Activated gamma-delta T cell (primary cell): ENCODE measurements at regions not wholly inside any gene's neighbourhood (a gene's known extent, or its start where the extent isn't known, plus 50 kb on each side); places are given as distances from the start of the nearest gene placed in this dataset.
A peak's percentile ranks its signal among the peaks of the same experiment; 100 is the strongest.
"Not testable (repeated sequence)": the region's sequence is repeated elsewhere in the genome, so short reads cannot be mapped to it uniquely, and the experiment has no call there.

Source experiments
- DNase-seq: peaks from one replicate; lab custom pipeline; 2025; lab: John Stamatoyannopoulos, UW

GRCh38 chr15:31179693-31180092, 78.2 kb upstream of the TRPM1 start:
- DNase-seq = no peak

DNA sequence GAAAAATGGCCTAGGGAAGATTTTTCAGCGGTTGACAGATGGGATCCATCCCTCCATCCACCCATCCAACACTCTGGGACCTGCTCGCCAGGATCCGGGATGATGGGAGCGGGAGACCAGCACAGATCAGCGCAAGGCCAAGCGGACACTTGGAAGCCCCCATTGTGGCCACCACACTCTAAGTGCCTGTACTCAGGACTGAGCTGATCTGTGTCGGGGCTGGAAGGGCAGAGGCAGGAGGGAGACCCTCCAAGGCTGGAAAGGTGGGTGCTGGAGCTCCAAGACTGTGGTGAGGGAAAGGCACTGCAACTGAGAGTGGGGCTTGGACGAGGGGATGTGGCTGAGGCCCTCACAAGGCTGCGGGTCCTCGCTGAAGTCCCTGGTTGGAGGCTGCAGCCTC, 91.8 kb upstream of the TRPM1 start:
- no peak for DNase-seq

GRCh38 chr15:31195871-31196270, 94.3 kb upstream of the TRPM1 start:
- DNase-seq = no peak

- peak; percentile 20 for DNase-seq
Measured at GRCh38 chr15:31197497-31198414, 96.2 kb upstream of the TRPM1 start.

GRCh38 chr15:31200735-31201151, 99.2 kb upstream of the TRPM1 start:
- DNase-seq = peak; percentile 9

DNA sequence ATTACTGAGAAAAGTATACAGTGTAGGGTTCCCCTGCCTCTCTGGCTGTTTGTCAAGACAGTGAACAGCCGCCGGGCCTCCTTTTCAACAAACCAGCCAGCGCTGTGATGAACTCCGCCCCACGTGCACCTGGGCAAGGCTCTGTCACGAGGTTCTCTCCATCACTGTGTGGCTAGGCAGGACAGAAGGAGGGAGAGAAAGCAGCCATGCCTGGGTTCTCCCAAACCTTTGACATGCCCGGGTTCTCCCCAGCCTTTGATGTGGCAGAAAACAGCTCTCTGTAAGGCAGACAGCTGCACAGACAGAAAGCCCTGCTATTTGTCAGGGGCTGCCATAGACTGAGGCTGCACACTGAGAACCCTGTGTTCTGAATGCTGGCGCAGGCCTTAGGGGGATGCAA, 101.4 kb upstream of the TRPM1 start:
- DNase-seq = no peak

DNA sequence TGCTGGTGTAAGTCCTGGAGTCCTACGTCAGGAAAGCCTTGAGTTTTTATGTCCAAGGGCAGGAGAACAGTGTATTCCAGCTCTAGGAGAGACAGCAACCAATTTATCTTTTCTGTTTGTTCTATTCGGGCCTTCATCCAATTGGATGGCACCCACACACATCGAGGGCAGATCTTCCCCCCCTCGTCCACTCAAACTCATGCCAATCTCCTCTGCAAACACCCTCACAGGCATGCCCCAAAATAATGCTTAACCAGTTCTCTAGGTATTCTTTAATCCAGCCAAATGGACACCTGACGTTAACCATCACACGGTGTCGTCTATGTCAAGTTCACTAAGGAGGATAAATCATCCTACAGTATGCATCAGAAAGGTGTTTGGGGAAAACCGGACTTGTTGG, 102.5 kb upstream of the TRPM1 start:
- no peak for DNase-seq

- no peak for DNase-seq
Measured at GRCh38 chr15:31206386-31207181, 105.1 kb upstream of the TRPM1 start.

- no peak for DNase-seq
Measured at GRCh38 chr15:31207246-31207645, 105.7 kb upstream of the TRPM1 start.

- not testable (repeated sequence) for DNase-seq
Measured at GRCh38 chr15:31207861-31208260, 106.3 kb upstream of the TRPM1 start.

- no peak for DNase-seq
Measured at GRCh38 chr15:31208817-31209216, 107.3 kb upstream of the TRPM1 start.

GRCh38 chr15:31211353-31211752, 109.8 kb upstream of the TRPM1 start:
- no peak for DNase-seq

DNA sequence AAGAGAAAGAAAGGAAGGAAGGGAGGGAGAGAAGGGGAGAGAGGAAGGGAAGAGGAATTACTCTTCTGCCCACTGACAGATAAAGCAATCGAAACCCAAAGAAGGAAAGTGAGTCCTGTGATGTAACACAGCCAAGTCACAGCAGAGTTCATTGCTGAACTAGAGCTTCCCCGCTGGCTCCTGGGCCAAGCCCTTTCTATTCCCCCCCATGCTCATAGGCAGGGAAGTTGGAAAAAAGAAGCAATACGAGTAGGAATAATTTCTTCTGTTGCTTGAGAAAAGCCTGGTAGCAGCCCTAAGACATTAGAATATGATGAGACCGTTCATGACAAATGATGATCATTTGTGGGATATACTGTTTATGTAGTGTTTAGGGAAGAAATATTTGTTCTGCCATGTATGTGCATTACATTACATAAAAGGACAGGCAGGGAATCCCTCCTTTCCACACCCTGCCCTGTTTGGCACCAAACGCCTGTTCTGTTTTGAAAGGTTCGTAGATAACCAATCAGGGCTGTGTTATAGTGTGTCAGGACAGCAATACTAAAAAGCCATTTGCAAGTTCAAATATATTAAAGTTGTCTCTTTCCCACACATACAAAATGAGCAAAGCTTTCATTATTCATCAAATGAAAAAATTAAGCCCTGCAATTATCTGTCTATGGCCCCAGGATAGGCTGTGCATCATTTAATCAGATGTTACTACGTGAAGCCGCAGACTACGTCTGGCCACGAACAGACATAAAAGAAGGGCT, 111.0 kb upstream of the TRPM1 start:
- DNase-seq = no peak

- no peak for DNase-seq
Measured at GRCh38 chr15:31214158-31214863, 112.3 kb upstream of the KLF13 start.

GRCh38 chr15:31214864-31215489, 111.7 kb upstream of the KLF13 start:
- no peak for DNase-seq

- DNase-seq = peak; percentile 68
Measured at GRCh38 chr15:31215490-31216214, 111.0 kb upstream of the KLF13 start.

GRCh38 chr15:31216215-31216911, 110.3 kb upstream of the KLF13 start:
- DNase-seq = peak; percentile 26

DNA sequence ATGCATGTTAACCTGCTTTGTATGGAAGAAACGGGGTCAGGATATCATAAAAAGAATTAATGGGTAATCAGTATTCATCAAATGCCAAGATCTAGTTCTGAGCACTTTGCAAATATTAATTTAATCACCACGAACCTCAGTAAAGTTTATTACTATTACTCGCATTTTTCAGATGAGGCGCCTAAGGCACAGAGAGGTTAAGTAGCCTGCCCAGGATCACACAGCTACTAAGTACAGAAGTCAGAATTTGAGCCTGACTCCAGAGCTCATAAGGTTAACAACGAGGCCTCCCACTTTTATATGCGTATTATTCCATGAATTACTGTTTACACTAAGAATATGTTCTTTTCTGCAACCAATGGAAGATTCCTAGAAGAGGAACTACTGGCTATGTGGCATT, 109.6 kb upstream of the KLF13 start:
- no peak for DNase-seq

DNA sequence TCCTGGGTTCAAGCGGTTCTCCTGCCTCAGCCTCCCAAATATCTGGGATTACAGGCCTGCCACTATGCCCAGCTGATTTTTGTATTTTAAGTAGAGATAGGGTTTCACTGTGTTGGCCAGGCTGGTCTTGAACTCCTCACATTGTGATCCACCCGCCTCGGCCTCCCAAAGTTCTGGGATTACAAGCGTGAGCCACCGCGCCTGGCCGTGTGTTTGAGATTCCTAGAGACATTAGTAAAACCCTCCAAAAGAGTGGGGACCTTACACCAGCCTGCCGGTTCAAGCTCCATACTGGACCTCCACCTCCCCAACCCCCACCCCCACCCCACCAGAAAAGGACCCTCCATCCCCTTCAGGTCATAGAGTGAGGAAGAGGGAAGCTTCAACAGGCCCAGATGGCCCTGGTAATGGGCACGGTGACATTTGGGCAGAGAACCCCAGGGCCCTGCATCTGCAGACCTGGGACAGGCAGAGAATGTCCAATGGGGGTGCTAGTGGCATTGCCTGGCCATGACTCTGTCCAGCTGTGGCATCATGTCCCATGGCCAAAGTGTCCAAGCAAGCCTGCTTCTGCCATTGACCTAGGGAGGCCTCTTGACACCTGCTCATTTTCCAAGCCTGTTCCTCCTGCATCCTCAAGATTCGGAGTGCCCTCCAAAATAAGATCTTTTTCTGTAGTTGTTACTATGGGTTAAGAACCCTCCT, 108.9 kb upstream of the KLF13 start:
- DNase-seq = no peak
